Omental fat pad (tissue), 3 donors: ENCODE measurements at regions not wholly inside any gene's neighbourhood (a gene's known extent, or its start where the extent isn't known, plus 50 kb on each side); places are given as distances from the start of the nearest gene placed in this dataset.

Experiments
- ATAC-seq: fragments of 150-250 bp; one replicate; pipeline ENCODE4 v1.9.1; 2016; ENCODE audit warnings: mild to moderate bottlenecking, moderate library complexity; ENCODE audit not compliant: low FRiP score
- DNase-seq: peaks from one replicate; pipeline ENCODE4 v3.0.0-alpha.2; 2019; ENCODE audit warnings: low spot score
- TF ChIP-seq, protein P1 (sequence below), 3 donors: fragments of 450-650 bp; IDR thresholded peaks; one replicate each; pipeline ENCODE4 v1.5.1; 2016 to 2017; ENCODE audit warnings: antibody characterized with exemption in 3 of 3, mild to moderate bottlenecking in 3 of 3, moderate library complexity in 2 of 3

DNA sequence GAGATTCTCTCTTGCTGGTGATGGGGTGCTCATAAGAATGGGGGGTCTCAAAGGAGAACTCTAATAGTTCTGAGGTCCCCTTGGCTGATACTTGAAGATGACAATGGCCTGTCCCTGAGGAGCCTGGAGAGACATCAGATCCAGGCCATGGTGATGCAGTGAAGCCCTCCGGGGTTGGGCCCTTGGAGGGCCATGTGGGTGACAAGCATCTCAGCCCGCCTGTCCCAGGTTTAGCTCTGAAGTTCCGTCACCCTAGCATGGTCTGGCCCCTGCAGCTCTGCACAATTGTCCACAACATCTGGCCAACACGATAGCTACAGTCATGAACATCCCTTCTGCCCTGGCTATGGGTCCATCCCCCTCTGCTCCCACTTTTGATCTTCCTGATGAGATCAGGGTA lies 202.8 kb upstream of the HS6ST1 start:
- no peak for ATAC-seq
- TF ChIP-seq, protein P1, sequence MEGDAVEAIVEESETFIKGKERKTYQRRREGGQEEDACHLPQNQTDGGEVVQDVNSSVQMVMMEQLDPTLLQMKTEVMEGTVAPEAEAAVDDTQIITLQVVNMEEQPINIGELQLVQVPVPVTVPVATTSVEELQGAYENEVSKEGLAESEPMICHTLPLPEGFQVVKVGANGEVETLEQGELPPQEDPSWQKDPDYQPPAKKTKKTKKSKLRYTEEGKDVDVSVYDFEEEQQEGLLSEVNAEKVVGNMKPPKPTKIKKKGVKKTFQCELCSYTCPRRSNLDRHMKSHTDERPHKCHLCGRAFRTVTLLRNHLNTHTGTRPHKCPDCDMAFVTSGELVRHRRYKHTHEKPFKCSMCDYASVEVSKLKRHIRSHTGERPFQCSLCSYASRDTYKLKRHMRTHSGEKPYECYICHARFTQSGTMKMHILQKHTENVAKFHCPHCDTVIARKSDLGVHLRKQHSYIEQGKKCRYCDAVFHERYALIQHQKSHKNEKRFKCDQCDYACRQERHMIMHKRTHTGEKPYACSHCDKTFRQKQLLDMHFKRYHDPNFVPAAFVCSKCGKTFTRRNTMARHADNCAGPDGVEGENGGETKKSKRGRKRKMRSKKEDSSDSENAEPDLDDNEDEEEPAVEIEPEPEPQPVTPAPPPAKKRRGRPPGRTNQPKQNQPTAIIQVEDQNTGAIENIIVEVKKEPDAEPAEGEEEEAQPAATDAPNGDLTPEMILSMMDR (IDR thresholded peaks at IDR 0.05) = no peak
- DNase-seq = no peak

DNA sequence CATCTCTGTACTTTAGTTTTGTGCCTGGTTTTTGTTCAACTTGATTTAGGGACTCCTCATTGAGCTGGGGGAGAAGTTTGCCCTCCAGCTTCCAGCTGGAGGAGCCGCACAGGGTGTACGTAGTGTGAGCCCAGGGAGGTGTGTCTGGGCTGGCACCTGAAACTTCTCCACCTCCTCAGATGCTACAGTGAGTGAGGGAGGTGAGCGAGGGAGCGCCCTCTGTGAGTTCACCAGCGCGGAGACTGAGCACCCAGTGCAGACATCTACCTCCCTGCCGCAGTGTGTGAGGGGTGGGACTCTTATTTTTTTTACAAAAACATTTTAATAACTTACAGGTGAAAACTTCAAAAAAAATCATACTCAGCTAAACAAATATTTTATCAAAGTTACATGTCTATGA lies 204.2 kb upstream of the HS6ST1 start:
- TF ChIP-seq, protein P1 (IDR thresholded peaks at IDR 0.05) = no peak
- DNase-seq (no peak), ATAC-seq (no peak)

DNA sequence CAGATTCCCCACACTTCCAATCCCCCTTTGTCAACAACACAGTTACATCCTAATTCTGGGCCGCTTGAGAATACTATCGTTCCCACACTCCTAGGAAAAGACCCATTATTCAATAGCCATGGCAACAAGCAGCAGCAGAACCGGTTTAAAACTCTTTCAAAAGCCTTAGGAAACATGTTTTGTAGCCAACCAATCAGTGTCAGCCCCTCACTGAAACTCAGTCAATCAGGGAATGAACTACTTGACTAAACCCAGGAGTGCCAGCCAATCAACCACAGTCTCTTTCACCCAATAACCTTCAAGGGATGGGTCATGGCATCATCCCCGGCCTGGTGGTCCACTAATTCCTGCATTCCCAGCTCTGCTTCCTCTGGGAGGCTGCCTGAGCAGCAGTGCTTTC lies 204.8 kb upstream of the HS6ST1 start:
- TF ChIP-seq, protein P1 (IDR thresholded peaks at IDR 0.05) = no peak
- ATAC-seq = no peak
- DNase-seq = no peak

DNA sequence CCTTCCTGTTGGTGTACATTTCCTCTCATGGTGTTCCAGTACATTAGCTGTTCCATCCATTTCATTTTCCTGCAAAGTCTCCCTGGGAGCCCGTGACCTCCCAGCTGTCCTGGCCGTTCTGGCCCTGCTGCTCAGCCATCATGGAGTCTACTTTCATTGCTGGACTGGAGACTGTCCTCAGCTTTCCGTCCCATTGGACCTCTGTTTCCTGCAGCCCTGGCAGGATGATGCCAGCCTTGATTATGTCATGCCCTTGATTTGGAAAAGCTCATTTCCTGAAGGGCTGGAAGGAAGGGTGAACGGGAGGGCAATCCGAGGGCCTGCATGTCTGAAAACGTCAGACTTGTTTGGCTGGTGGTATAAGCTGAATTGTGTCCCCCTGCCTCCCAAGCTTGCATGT lies 205.5 kb upstream of the HS6ST1 start:
- DNase-seq = no peak
- no peak for ATAC-seq
- TF ChIP-seq, protein P1 (IDR thresholded peaks at IDR 0.05) = no peak

DNA sequence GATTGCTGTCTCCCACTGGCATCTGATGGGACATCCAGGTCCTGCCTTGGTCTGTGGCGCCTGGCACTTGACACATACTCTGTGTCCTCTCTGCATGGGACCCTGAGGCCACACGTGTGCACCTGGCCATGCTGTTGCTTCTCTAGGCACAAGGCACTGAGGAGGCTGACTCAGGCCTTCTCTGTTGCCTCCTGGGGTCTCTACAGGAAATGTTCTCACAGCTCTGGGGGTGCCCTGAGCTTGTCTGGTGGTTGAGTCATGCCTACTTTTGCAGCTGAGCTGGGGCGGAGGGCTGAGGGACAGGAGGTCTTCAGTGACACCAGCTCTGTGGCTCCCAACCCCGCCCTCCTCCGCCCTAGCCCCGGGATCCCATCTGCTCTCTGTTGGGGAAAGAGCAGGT lies 207.0 kb upstream of the HS6ST1 start:
- TF ChIP-seq, protein P1 (IDR thresholded peaks at IDR 0.05) = no peak
- DNase-seq (no peak), ATAC-seq (no peak)

DNA sequence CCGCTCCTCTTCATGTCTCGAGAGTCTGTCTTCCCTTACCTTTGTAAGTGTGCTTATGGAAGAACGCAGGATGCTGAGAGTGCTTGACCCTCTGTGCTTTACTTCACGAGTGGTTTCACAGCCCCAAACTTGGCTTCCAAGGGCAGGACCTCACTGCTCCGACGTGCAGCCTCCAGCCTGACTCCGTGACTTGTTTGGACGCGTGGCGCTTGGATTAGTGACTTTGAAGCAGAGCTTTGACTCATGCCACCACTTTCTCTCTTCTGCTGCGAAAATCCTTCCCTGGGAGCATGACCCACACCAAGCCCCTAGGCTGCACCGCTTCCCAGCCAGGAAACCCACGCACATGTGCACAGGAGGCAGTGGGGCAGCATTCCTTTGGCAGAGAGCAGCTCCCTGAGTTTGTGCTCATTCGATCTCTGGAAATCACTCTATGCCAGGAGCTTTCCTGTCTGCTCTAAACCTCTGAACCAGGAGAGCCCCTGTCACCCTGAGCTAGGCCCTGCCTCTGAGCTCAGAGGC lies 207.8 kb upstream of the HS6ST1 start:
- TF ChIP-seq, protein P1 (IDR thresholded peaks at IDR 0.05) = no peak
- DNase-seq (no peak), ATAC-seq (no peak)

DNA sequence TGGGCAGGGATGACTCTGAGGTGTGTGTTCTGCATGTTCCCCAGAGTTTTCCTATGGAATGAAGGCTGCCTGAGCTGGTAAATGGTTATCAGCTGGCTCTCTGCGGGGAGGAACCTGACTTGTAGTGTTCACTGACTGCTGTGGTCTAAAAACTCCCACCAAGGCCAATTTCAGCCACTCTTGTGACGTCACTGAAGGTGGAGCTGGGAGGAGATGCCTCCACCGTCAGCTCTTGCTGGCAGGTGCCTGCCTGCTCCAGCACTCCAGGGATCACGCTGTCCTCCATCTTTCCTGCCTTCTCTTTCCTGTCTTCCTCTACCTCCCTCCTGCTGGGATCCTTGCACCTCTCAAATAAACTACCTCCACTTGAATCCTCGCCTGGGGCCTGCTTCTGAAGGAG lies 209.5 kb upstream of the HS6ST1 start:
- TF ChIP-seq, protein P1 (IDR thresholded peaks at IDR 0.05) = no peak
- DNase-seq = no peak
- ATAC-seq = no peak
